ENCODE measurements at regions not wholly inside any gene's neighbourhood (a gene's known extent, or its start where the extent isn't known, plus 50 kb on each side); places are given as distances from the start of the nearest gene placed in this dataset.
"Not testable (repeated sequence)": the region's sequence is repeated elsewhere in the genome, so short reads cannot be mapped to it uniquely, and the experiment has no call there.

DNA sequence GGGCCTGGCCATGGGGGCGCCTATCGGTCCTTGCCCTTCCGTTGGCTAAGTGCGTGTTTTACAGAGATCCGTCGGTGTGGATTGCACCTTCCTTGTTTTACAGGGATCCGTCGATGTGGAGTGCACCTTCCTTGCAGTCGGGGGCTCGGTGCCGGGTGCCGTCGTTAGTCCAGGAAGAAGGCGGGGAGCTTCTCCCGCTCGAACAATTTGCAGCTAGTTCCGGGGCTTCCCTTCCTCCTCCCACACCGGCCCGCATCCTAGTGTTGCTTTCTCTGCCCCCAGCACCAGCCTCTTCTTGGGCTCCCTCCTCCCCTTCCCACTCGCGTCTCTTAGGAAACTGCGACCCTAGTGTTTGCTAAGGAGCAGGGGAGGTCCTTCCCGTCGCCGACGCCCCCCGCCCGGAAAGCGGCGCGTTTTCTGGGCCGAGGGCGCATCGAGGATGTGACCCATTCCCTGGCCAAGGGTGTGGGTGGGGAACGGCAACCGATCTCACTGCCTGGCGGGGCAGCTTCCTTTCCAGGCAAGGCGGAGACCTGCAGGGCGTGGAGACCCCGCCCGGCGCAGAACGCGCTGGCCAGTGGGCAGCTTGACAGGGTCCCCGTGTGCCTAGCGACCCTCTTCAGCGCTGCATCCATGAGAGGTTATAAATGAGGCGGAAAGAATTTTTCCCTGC lies 75.7 kb upstream of the ZNF91 start:
- DNase-seq (ENCODE audit: low spot score): no peak

DNA sequence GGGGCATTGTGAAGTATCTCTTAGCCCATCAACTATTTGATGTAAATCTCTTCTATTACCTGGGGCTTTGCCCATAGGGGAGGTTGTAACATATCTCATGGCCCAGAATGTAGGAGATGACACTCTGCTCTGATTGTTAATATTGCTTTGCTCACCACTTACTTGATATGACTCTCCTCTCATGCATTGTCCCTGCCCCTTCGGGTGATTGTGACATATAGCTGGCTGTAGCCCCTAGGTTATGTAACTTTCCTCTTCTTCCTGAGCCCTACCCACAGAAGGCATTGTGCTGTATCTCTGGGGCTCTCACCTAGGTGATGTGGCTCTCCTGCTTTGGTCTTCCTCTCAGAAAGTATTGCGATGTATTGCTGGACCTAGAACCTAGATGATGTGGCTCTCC lies 69.1 kb upstream of the ZNF91 start:
- not testable (repeated sequence) for DNase-seq (ENCODE audit: low spot score)

DNA sequence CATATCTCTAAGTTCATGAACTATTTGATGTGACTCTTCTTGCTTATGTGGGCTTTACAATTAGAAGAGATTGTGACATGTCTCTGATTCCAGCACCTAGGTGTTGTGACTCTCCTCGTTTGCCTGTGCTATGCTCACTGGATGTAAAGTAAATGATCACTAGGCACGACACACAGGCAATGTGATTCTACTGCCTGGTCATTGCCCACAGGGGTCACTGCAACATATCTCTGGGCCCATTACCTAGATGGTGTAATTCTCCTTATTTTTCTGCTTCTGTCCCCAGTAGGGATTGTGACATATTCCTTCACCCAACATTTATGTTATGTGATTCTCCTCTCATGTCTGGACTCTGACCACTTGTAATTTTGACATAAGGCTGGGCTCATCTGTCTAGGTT lies 65.8 kb upstream of the ZNF91 start:
- no peak for DNase-seq (ENCODE audit: low spot score)

DNA sequence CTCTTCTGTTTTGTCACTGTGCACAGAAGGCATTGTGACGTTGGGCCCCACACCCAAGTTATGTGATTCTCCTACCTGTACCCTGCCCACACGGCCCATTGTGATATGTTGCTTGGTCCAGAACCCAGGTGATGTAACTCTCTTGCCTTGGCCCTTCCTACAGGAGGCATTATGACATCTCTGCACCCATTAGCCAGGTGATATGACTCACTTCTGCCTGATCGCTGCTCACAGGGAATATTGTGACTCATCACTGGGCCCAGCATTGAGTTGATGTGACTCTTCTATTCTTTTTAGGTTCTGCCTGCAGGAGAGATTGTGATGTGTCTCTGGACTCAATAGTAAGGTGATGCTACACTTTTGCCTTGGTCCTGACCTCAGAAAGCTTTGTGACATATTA lies 65.4 kb upstream of the ZNF91 start:
- no peak for DNase-seq (ENCODE audit: low spot score)

Data from activated CD4-positive, alpha-beta T cell treated with anti-CD3 and anti-CD28 coated beads, Interleukin-2, Interleukin-4, amounts not matched to agents 100 ng/mL and 50 ng/mL, durations not matched to agents 16 hours and 8 hours (primary cell).